ENCODE measurements at regions not wholly inside any gene's neighbourhood (a gene's known extent, or its start where the extent isn't known, plus 50 kb on each side); places are given as distances from the start of the nearest gene placed in this dataset.
A peak's percentile ranks its signal among the peaks of the same experiment; 100 is the strongest.

DNA sequence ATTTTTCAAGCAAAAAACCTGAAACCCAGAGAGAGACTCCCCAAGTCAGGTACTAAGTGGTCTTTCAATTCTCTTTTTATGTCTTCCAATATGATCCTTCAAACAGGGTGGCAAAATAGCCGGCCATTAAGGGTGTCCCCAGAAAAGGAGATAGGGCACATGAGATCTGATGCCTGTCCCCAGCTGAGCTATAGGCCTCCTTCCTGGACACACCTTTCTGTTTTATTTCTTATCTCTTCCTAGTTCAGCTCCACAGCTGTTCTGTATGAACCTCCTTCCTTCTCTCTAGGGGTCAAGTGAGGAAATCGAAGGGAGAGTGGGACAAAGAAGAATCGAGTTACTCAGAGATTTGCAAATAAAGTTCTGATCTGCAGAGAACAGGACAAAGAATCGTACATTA lies 112.4 kb upstream of the ATP1A1 start (continued):
- TF ChIP-seq MAX (IDR thresholded peaks at IDR 0.05) (no peak), POLR2AphosphoS5 (IDR thresholded peaks at IDR 0.05; ENCODE audit: low read depth, low read length) (no peak)

DNA sequence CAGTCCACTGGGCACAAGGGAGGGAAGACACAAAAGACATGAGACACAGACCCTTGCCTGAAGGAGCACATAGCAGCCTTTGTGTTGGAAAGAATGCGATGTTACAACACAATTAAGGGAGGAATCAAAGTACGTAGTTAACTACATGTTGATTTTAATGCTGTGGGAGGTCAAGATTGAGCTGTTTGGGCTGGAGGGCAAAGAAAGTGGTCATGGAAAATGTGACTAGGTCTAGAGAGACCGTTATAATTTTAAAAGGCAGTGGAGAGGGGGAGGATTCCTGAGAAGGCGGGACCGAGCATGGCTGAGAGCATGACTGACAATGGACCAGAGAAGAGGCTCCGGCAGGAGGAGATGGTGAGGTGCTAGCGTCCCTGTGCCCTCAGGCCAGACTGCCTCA lies 111.8 kb upstream of the ATP1A1 start:
- POLR2A ChIA-PET = no interaction called here
- in situ Hi-C loops (cut with HindIII; ENCODE audit: extremely low pct_ligation_motif_present, low pct_unique_long_range_greater_than_20kb) = loop anchor here (25.0 kb wide), 1 partner anchor 99 kb away; no protein-coding TSS in a partner anchor
- no peak overlapping the region for H2AFZ ChIP-seq (ENCODE audit: low read length)
- peak; percentile 73 for FAIRE-seq
- H3K4me3 ChIP-seq (replicated peaks in 1 of 3; ENCODE audit: insufficient read depth in 1 of 3, low read depth in 2 of 3, low read length in 3 of 3) = no peak overlapping the region
- H3K27me3 ChIP-seq (ENCODE audit: control insufficient read depth in 1 of 2, insufficient read depth in 2 of 2, low read length in 2 of 2) = peaks cover 0 to 13% of the 10 kb centered on the region in 2 experiments; a peak in 2 of 5 replicates
- intact Hi-C loops (cut with micrococcal nuclease; ENCODE audit: unreplicated experiment) = no loop called here
- peak; percentile 84 for DNase-seq (ENCODE audit: low spot score)
- no peak overlapping the region for H3K9ac ChIP-seq (ENCODE audit: insufficient read depth, low read depth, low read length)
- H4K20me1 ChIP-seq (ENCODE audit: insufficient read depth, low read length) = no peaks in the 10 kb centered on the region
- no peaks in the 10 kb centered on the region for H3K9me3 ChIP-seq (ENCODE audit: low read length)
- BruUV-seq (replicated peaks) = no TSS peak
- ATAC-seq = peak; percentile 85
- H3K4me2 ChIP-seq (ENCODE audit: low read depth, low read length) = peak overlapping the region; percentile 43
- no peak overlapping the region for H3K27ac ChIP-seq (ENCODE audit: extremely low read length, insufficient read depth, low read length)
- H3K36me3 ChIP-seq (replicated peaks in 1 of 2; ENCODE audit: control insufficient read depth in 1 of 2, insufficient read depth in 2 of 2, low read length in 2 of 2) = no peaks in the 10 kb centered on the region
- CTCF ChIA-PET (ENCODE audit: low intra/inter-chr PET ratio, low total read pairs) = no interaction called here
- 2% methylated on average over 7 of the region's 7 CpGs for WGBS (ENCODE audit: low lambda C conversion rate)
- H3K4me1 ChIP-seq (ENCODE audit: insufficient read depth, low read length) = peaks cover 39% of the 10 kb centered on the region
- no peaks in the 10 kb centered on the region for H3K79me2 ChIP-seq (ENCODE audit: insufficient read depth, low read length)
- TF ChIP-seq MED1 (CRISPR knock-in tag; IDR thresholded peaks at IDR 0.05) (0 out of 2 replicates have a peak, but pooled peaks have one; percentile 12), ZNF383 (CRISPR knock-in tag; IDR thresholded peaks at IDR 0.05; ENCODE audit: borderline replicate concordance) (no peak), FUBP1 (CRISPR knock-in tag; IDR thresholded peaks at IDR 0.05; ENCODE audit: borderline replicate concordance) (no peak), ZKSCAN1 (IDR thresholded peaks at IDR 0.05; ENCODE audit: low read length) (no peak), EP300 (IDR thresholded peaks at IDR 0.05; ENCODE audit: low read depth in 2 of 2, low read length in 2 of 2) (peak; percentile 22 to 42; a peak in 2 of 4 replicates), EP300 (CRISPR knock-in tag; IDR thresholded peaks at IDR 0.05; ENCODE audit: borderline replicate concordance) (no peak), MEIS2 (CRISPR knock-in tag; IDR thresholded peaks at IDR 0.05) (no peak), NCOA1 (CRISPR knock-in tag; IDR thresholded peaks at IDR 0.05) (no peak), ETS1 (CRISPR knock-in tag; IDR thresholded peaks at IDR 0.05) (no peak), MYC (CRISPR knock-in tag; IDR thresholded peaks at IDR 0.05; ENCODE audit: borderline replicate concordance) (no peak), ASH2L (IDR thresholded peaks at IDR 0.05; ENCODE audit: insufficient read length, low read depth, low read length) (no peak), MTA1 (CRISPR knock-in tag; IDR thresholded peaks at IDR 0.05; ENCODE audit: borderline replicate concordance) (no peak), SOX13 (IDR thresholded peaks at IDR 0.05) (no peak), SOX13 (CRISPR knock-in tag; conservative IDR thresholded peaks at IDR 0.05 in 1 of 2, IDR thresholded peaks at IDR 0.05 in 1 of 2) (peak in 1 of 2 experiments; percentile 79; a peak in 2 of 4 replicates), ZNF512 (CRISPR knock-in tag; IDR thresholded peaks at IDR 0.05) (no peak)
- TF ChIP-seq, protein P1, sequence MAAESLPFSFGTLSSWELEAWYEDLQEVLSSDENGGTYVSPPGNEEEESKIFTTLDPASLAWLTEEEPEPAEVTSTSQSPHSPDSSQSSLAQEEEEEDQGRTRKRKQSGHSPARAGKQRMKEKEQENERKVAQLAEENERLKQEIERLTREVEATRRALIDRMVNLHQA (CRISPR knock-in tag; IDR thresholded peaks at IDR 0.05) = no peak
- TF ChIP-seq, protein P2, sequence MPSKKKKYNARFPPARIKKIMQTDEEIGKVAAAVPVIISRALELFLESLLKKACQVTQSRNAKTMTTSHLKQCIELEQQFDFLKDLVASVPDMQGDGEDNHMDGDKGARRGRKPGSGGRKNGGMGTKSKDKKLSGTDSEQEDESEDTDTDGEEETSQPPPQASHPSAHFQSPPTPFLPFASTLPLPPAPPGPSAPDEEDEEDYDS (CRISPR knock-in tag; IDR thresholded peaks at IDR 0.05) = no peak
